Mesothelial cell of epicardium (in vitro differentiated cells): ENCODE measurements at regions not wholly inside any gene's neighbourhood (a gene's known extent, or its start where the extent isn't known, plus 50 kb on each side); places are given as distances from the start of the nearest gene placed in this dataset.

Experiments
- DNase-seq, 2 experiments: peaks; one replicate each; pipeline ENCODE4 v3.0.0; 2021; ENCODE audit warnings: low spot score in 2 of 2; ENCODE audit not compliant: unreplicated experiment in 2 of 2
- H3K27ac Mint-ChIP-seq: 2 replicates; pipeline ENCODE4 v1.8.0; 2021; ENCODE audit warnings: mixed read lengths
- H3K27me3 Mint-ChIP-seq: 2 replicates; pipeline ENCODE4 v1.8.0; 2021; ENCODE audit warnings: low read depth, mixed read lengths
- H3K36me3 Mint-ChIP-seq: 2 replicates; pipeline ENCODE4 v1.8.0; 2021; ENCODE audit warnings: mixed read lengths
- H3K4me1 Mint-ChIP-seq: 2 replicates; pipeline ENCODE4 v1.8.0; 2021; ENCODE audit warnings: mixed read lengths
- H3K4me3 Mint-ChIP-seq: 2 replicates; pipeline ENCODE4 v1.8.0; 2021; ENCODE audit warnings: mild to moderate bottlenecking, moderate library complexity, mixed read lengths
- H3K9me3 Mint-ChIP-seq: 2 replicates; pipeline ENCODE4 v1.8.0; 2021; ENCODE audit warnings: mixed read lengths
- CTCF ChIP-seq: fragments of 200-600 bp; sonication (generic); IDR thresholded peaks from one replicate; pipeline ENCODE4 v1.5.0; 2021; ENCODE audit warnings: antibody characterized with exemption; ENCODE audit not compliant: unreplicated experiment

GRCh38 chr9:19577411-19577810 is 168.6 kb downstream of the ACER2 start:
- Mint-ChIP-seq H3K9me3 (no peaks in the 10 kb centered on the region), H3K27ac (no peak overlapping the region), H3K27me3 (peaks cover 43% of the 10 kb centered on the region), H3K36me3 (no peaks in the 10 kb centered on the region), H3K4me1 (no peaks in the 10 kb centered on the region), H3K4me3 (no peak overlapping the region)
- no peak for TF ChIP-seq CTCF
- DNase-seq, result no peak

DNA sequence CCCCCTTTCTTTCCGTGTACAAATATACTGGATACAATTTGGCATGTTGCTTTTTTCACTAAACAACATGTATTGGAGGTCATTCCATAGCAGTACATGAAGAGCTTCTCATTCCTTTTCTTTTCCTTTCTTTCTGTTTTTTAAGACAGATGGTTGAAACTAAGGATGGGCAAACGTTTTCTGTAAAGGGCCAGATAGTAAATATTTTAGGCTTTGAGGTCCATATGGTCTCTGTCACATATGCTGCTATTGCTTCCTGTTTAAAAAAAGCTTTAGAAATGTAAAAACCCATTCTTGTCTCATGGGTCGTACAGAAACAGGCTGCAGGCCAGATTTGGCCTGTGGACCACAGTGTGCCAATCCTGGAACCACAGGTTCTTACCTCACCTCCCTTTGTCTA is 160.1 kb downstream of the ACER2 start:
- H3K4me1 Mint-ChIP-seq, result no peaks in the 10 kb centered on the region
- H3K27me3 Mint-ChIP-seq, result peaks cover 3% of the 10 kb centered on the region
- no peak for TF ChIP-seq CTCF
- H3K9me3 Mint-ChIP-seq, result no peaks in the 10 kb centered on the region
- no peaks in the 10 kb centered on the region for H3K36me3 Mint-ChIP-seq
- DNase-seq, result no peak
- H3K27ac Mint-ChIP-seq, result no peak overlapping the region
- no peak overlapping the region for H3K4me3 Mint-ChIP-seq

GRCh38 chr9:19564396-19565061 is 155.7 kb downstream of the ACER2 start:
- Mint-ChIP-seq H3K36me3 (no peaks in the 10 kb centered on the region), H3K27ac (no peak overlapping the region), H3K4me3 (no peak overlapping the region), H3K4me1 (no peaks in the 10 kb centered on the region), H3K9me3 (no peaks in the 10 kb centered on the region), H3K27me3 (peaks cover 4% of the 10 kb centered on the region)
- no peak for TF ChIP-seq CTCF
- no peak for DNase-seq

DNA sequence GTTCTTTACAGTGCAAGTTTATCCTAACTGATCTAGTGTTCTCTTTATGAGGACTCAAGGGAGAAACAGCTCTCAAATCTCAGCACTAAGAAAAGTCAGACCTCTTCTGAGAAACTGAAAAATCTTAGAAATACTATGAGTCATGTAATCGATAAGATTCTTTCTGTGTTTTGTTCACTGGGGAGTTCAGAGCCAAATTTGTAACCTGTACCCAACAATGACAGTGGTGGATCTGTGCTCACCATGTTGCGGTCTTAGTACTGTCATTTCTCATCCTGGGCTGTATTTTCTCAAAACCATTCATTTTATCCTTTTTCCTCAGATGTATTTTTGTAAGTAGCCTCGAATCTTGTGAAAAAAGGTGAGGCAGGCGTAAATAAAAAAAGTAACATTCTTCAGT is 146.4 kb downstream of the ACER2 start:
- Mint-ChIP-seq H3K27ac (no peak overlapping the region), H3K4me3 (no peak overlapping the region), H3K27me3 (peaks cover 9% of the 10 kb centered on the region), H3K4me1 (no peaks in the 10 kb centered on the region), H3K36me3 (no peaks in the 10 kb centered on the region), H3K9me3 (peaks cover 10% of the 10 kb centered on the region)
- no peak for TF ChIP-seq CTCF
- no peak for DNase-seq

DNA sequence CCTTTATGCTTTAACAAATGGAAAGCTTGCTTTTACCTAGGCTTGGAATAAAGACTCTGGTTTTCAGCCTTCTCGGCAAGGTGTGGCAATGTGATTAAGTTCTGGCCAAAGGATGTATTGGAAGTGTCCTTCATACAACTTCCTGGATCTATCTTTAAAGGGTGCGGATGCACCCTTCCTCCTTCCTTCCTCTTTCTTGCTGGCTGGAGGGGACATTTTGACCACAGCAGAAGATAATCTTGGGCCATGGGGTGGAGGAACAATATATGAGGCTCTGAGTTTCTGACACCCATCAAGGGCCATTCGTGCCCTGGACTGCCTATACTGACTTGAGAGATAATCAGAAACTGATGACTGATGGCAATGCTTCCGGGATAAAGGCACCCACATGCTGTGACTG is 145.7 kb downstream of the ACER2 start:
- TF ChIP-seq CTCF, result no peak
- Mint-ChIP-seq H3K4me3 (no peak overlapping the region), H3K4me1 (no peaks in the 10 kb centered on the region), H3K36me3 (no peaks in the 10 kb centered on the region), H3K27me3 (peaks cover 9% of the 10 kb centered on the region), H3K27ac (no peak overlapping the region), H3K9me3 (peaks cover 10% of the 10 kb centered on the region)
- no peak for DNase-seq

DNA sequence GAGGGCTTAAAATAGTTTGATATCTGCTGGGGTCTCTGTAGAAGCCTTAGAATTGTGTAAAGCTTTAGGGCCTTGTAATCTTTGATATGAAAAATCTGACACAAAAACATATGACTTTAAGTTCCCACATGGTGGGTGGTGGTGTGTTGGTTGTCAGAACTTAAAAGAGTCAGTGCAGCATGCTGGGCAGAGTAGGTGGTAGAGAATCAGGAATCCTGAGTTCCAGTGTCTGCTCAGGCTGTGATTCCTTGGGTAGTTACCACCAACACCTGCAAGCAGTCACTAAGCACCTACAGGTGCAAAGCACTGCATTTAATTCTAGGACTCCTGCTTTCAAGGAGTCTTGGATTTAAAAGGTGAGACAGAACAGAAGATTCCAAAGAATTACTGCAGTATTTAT is 144.6 kb downstream of the ACER2 start:
- Mint-ChIP-seq H3K36me3 (no peaks in the 10 kb centered on the region), H3K4me3 (no peak overlapping the region), H3K4me1 (no peaks in the 10 kb centered on the region), H3K27ac (no peak overlapping the region), H3K27me3 (peaks cover 9% of the 10 kb centered on the region), H3K9me3 (peaks cover 10% of the 10 kb centered on the region)
- no peak for TF ChIP-seq CTCF
- no peak for DNase-seq
